Prostate gland (tissue), 2 donors: ENCODE measurements at regions not wholly inside any gene's neighbourhood (a gene's known extent, or its start where the extent isn't known, plus 50 kb on each side); places are given as distances from the start of the nearest gene placed in this dataset.

Experiments used
- CTCF ChIP-seq, 4 experiments: fragments of 200-600 bp in 2 of 4; fragments of 450-650 bp in 2 of 4; sonication (generic) in 2 of 4; IDR thresholded peaks; 1 replicate in 3 of 4; 2 replicates in 1 of 4; pipeline ENCODE4 v1.5.1; 2016 to 2019; ENCODE audit warnings: antibody characterized with exemption in 4 of 4, mild to moderate bottlenecking in 2 of 4, moderate library complexity in 2 of 4
- POLR2A ChIP-seq: fragments of 450-650 bp; IDR thresholded peaks from one replicate; pipeline ENCODE4 v1.6.1; 2016; ENCODE audit warnings: antibody characterized with exemption, mild to moderate bottlenecking

- peak; percentile 47 to 64 (median 54) for TF ChIP-seq CTCF (IDR thresholded peaks at IDR 0.05)
- no peak for TF ChIP-seq POLR2A
Observed at GRCh38 chr5:155943516-155944407, 383.2 kb upstream of the SGCD start.
